Mesenchymal stem cell (in vitro differentiated cells and primary cell): ENCODE measurements at regions not wholly inside any gene's neighbourhood (a gene's known extent, or its start where the extent isn't known, plus 50 kb on each side); places are given as distances from the start of the nearest gene placed in this dataset.
"Not testable (repeated sequence)": the region's sequence is repeated elsewhere in the genome, so short reads cannot be mapped to it uniquely, and the experiment has no call there.

ENCODE experiments used
- DNase-seq: peaks from one replicate; pipeline ENCODE4 v3.0.0-alpha.2; 2013
- H2AFZ ChIP-seq: one replicate; pipeline ENCODE4 v1.6.1; 2013; ENCODE audit warnings: low read depth, mild to moderate bottlenecking, control low read depth, inconsistent platforms, low read length, moderate library complexity
- H2AK5ac ChIP-seq: 2 replicates; pipeline ENCODE4 v1.6.1; 2013; ENCODE audit warnings: low read length, moderate library complexity, mild to moderate bottlenecking, inconsistent platforms; ENCODE audit not compliant: severe bottlenecking
- H2BK120ac ChIP-seq: one replicate; pipeline ENCODE4 v1.6.1; 2013; ENCODE audit warnings: low read depth, mild to moderate bottlenecking, inconsistent platforms, low read length, moderate library complexity
- H2BK12ac ChIP-seq, 2 experiments: one replicate each; pipeline ENCODE4 v1.6.1; 2013; ENCODE audit warnings: inconsistent platforms in 2 of 2, low read length in 2 of 2, mild to moderate bottlenecking in 2 of 2, moderate library complexity in 2 of 2, control low read depth in 1 of 2
- H2BK15ac ChIP-seq: one replicate; pipeline ENCODE4 v1.6.1; 2013; ENCODE audit warnings: mild to moderate bottlenecking, low read depth, inconsistent platforms; ENCODE audit not compliant: poor library complexity, severe bottlenecking
- H2BK5ac ChIP-seq: 2 replicates; pipeline ENCODE4 v1.6.1; 2013; ENCODE audit warnings: low read depth, mild to moderate bottlenecking, low read length, control low read depth, inconsistent platforms; ENCODE audit not compliant: poor library complexity, severe bottlenecking
- H3K14ac ChIP-seq, 2 experiments: one replicate each; pipeline ENCODE4 v1.6.1; 2013; ENCODE audit warnings: inconsistent platforms in 2 of 2, low read length in 2 of 2, control low read depth in 1 of 2, mild to moderate bottlenecking in 1 of 2, moderate library complexity in 1 of 2
- H3K18ac ChIP-seq, 2 experiments: one replicate each; pipeline ENCODE4 v1.6.1; 2013; ENCODE audit warnings: inconsistent platforms in 2 of 2, low read length in 2 of 2, control low read depth in 1 of 2, low read depth in 1 of 2, mild to moderate bottlenecking in 1 of 2
- H3K23ac ChIP-seq, 2 experiments: one replicate each; pipeline ENCODE4 v1.6.1; 2013; ENCODE audit warnings: inconsistent platforms in 2 of 2, low read length in 2 of 2, mild to moderate bottlenecking in 2 of 2, moderate library complexity in 2 of 2, control low read depth in 1 of 2
- H3K27ac ChIP-seq: 2 replicates; pipeline ENCODE4 v1.5.1; 2013; ENCODE audit warnings: mild to moderate bottlenecking, moderate library complexity, low read length, control low read depth, inconsistent platforms; ENCODE audit not compliant: poor library complexity, severe bottlenecking
- H3K27me3 ChIP-seq, 2 experiments: 2 replicates each; pipeline versions ENCODE4 v1.6.1 to v1.7.0; 2013; ENCODE audit warnings: low read length in 2 of 2, mild to moderate bottlenecking in 2 of 2, moderate library complexity in 2 of 2, control low read depth in 1 of 2, inconsistent platforms in 1 of 2; ENCODE audit not compliant: control insufficient read depth in 1 of 2, insufficient read depth in 1 of 2
- H3K36me3 ChIP-seq, 2 experiments: 2 replicates each; pipeline versions ENCODE4 v1.6.1 to v1.7.0; 2013; ENCODE audit warnings: low read length in 2 of 2, control low read depth in 1 of 2, inconsistent platforms in 1 of 2, low read depth in 1 of 2, mild to moderate bottlenecking in 1 of 2; ENCODE audit not compliant: insufficient read depth in 2 of 2, control insufficient read depth in 1 of 2
- H3K4ac ChIP-seq, 2 experiments: one replicate each; pipeline ENCODE4 v1.6.1; 2013; ENCODE audit warnings: inconsistent platforms in 2 of 2, low read length in 2 of 2, mild to moderate bottlenecking in 2 of 2, moderate library complexity in 2 of 2, control low read depth in 1 of 2, low read depth in 1 of 2
- H3K4me1 ChIP-seq: 2 replicates; pipeline ENCODE4 v1.6.1; 2013; ENCODE audit warnings: low read depth, low read length, control low read depth; ENCODE audit not compliant: control insufficient read depth, insufficient read depth
- H3K4me2 ChIP-seq: 2 replicates; pipeline ENCODE4 v1.6.1; 2013; ENCODE audit warnings: low read length, mild to moderate bottlenecking, inconsistent platforms; ENCODE audit not compliant: poor library complexity, severe bottlenecking
- H3K4me3 ChIP-seq, 2 experiments: 2 replicates each; pipeline versions ENCODE4 v1.5.1 to v1.7.0; 2013; ENCODE audit warnings: low read length in 2 of 2, mild to moderate bottlenecking in 2 of 2, control low read depth in 1 of 2, low read depth in 1 of 2; ENCODE audit not compliant: insufficient read depth in 1 of 2
- H3K79me1 ChIP-seq: replicated peaks from 2 replicates; pipeline ENCODE4 v1.6.1; 2013; ENCODE audit warnings: mild to moderate bottlenecking, control low read depth, low read length, inconsistent platforms; ENCODE audit not compliant: poor library complexity, severe bottlenecking
- H3K9ac ChIP-seq: 2 replicates; pipeline ENCODE4 v1.7.0; 2013; ENCODE audit warnings: mild to moderate bottlenecking, low read length, moderate library complexity
- H3K9me3 ChIP-seq: 2 replicates; pipeline ENCODE4 v1.7.0; 2013; ENCODE audit warnings: mild to moderate bottlenecking, low read length; ENCODE audit not compliant: control insufficient read depth
- H4K8ac ChIP-seq: one replicate; pipeline ENCODE4 v1.6.1; 2013; ENCODE audit warnings: inconsistent platforms, mild to moderate bottlenecking, low read length, moderate library complexity
- H4K91ac ChIP-seq: one replicate; pipeline ENCODE4 v1.6.1; 2013; ENCODE audit warnings: mild to moderate bottlenecking, low read length, inconsistent platforms
- WGBS: methylation state at CpG from one replicate; pipeline ENCODE4 v1.1.7; 2013; ENCODE audit warnings: mixed read lengths; 5-methylcytosine and 5-hydroxymethylcytosine counted together

GRCh38 chr6:119728935-119729334 is 379.4 kb upstream of the MAN1A1 start:
- no peaks in the 10 kb centered on the region for H3K4me1 ChIP-seq
- no peak overlapping the region for H2AK5ac ChIP-seq
- DNase-seq = no peak
- H3K9me3 ChIP-seq = no peaks in the 10 kb centered on the region
- H3K27ac ChIP-seq = no peak overlapping the region
- no peak overlapping the region for H3K14ac ChIP-seq
- H2BK5ac ChIP-seq = no peak overlapping the region
- no peak overlapping the region for H2BK12ac ChIP-seq
- no peaks in the 10 kb centered on the region for H3K79me1 ChIP-seq
- no peak overlapping the region for H3K18ac ChIP-seq
- no peaks in the 10 kb centered on the region for H3K27me3 ChIP-seq
- WGBS = 94% methylated on average over 3 of the region's 3 CpGs
- no peak overlapping the region for H2BK120ac ChIP-seq
- no peak overlapping the region for H4K8ac ChIP-seq
- no peak overlapping the region for H3K23ac ChIP-seq
- no peak overlapping the region for H2BK15ac ChIP-seq
- no peaks in the 10 kb centered on the region for H3K36me3 ChIP-seq
- no peak overlapping the region for H3K9ac ChIP-seq
- H2AFZ ChIP-seq = no peak overlapping the region
- H3K4me2 ChIP-seq = no peak overlapping the region
- no peak overlapping the region for H3K4ac ChIP-seq
- H3K4me3 ChIP-seq = no peak overlapping the region
- no peak overlapping the region for H4K91ac ChIP-seq

GRCh38 chr6:119728220-119728750 is 378.7 kb upstream of the MAN1A1 start:
- H4K91ac ChIP-seq = no peak overlapping the region
- no peaks in the 10 kb centered on the region for H3K27me3 ChIP-seq
- H3K4ac ChIP-seq = no peak overlapping the region
- no peak overlapping the region for H4K8ac ChIP-seq
- H3K4me2 ChIP-seq = no peak overlapping the region
- H3K36me3 ChIP-seq = no peaks in the 10 kb centered on the region
- H3K9ac ChIP-seq = no peak overlapping the region
- no peak overlapping the region for H2AFZ ChIP-seq
- no peaks in the 10 kb centered on the region for H3K4me1 ChIP-seq
- DNase-seq = no peak
- H3K27ac ChIP-seq = no peak overlapping the region
- no peak overlapping the region for H3K23ac ChIP-seq
- H2BK120ac ChIP-seq = no peak overlapping the region
- 84% methylated on average over 6 of the region's 7 CpGs for WGBS
- no peak overlapping the region for H3K14ac ChIP-seq
- H2BK15ac ChIP-seq = no peak overlapping the region
- no peaks in the 10 kb centered on the region for H3K79me1 ChIP-seq
- H2AK5ac ChIP-seq = no peak overlapping the region
- H3K9me3 ChIP-seq = no peaks in the 10 kb centered on the region
- no peak overlapping the region for H3K18ac ChIP-seq
- H2BK12ac ChIP-seq = no peak overlapping the region
- H3K4me3 ChIP-seq = no peak overlapping the region
- H2BK5ac ChIP-seq = no peak overlapping the region

GRCh38 chr6:119727504-119728219 is 378.1 kb upstream of the MAN1A1 start:
- Histone ChIP-seq H3K18ac (peak overlapping the region in 1 of 2 experiments; percentile 59), H3K4me1 (no peaks in the 10 kb centered on the region), H3K27me3 (no peaks in the 10 kb centered on the region), H3K23ac (no peak overlapping the region), H2AK5ac (no peak overlapping the region), H2BK12ac (no peak overlapping the region), H3K4me3 (no peak overlapping the region), H3K79me1 (no peaks in the 10 kb centered on the region), H3K9ac (no peak overlapping the region), H2AFZ (no peak overlapping the region), H4K91ac (no peak overlapping the region), H3K4ac (no peak overlapping the region), H2BK5ac (no peak overlapping the region), H3K9me3 (no peaks in the 10 kb centered on the region), H4K8ac (no peak overlapping the region), H2BK15ac (no peak overlapping the region), H3K27ac (no peak overlapping the region), H3K4me2 (no peak overlapping the region), H2BK120ac (no peak overlapping the region), H3K14ac (no peak overlapping the region), H3K36me3 (no peaks in the 10 kb centered on the region)
- WGBS = 92% methylated on average over 2 of the region's 3 CpGs
- DNase-seq = no peak

GRCh38 chr6:119726912-119727311 is 377.4 kb upstream of the MAN1A1 start:
- H3K36me3 ChIP-seq = not testable (repeated sequence)

More at GRCh38 chr6:119726912-119727311, 377.4 kb upstream of the MAN1A1 start:
- not testable (repeated sequence) for H2BK120ac ChIP-seq, DNase-seq, H3K4me1 ChIP-seq, H2AK5ac ChIP-seq, H3K9ac ChIP-seq, H3K27me3 ChIP-seq, H3K79me1 ChIP-seq, H2AFZ ChIP-seq, H2BK12ac ChIP-seq, H3K27ac ChIP-seq, H4K91ac ChIP-seq, H4K8ac ChIP-seq, H2BK5ac ChIP-seq, H3K4me2 ChIP-seq, H3K23ac ChIP-seq, H3K4me3 ChIP-seq, H3K4ac ChIP-seq, H3K14ac ChIP-seq, H2BK15ac ChIP-seq, H3K18ac ChIP-seq, H3K9me3 ChIP-seq
